Neutrophil (primary cell): ENCODE measurements at regions not wholly inside any gene's neighbourhood (a gene's known extent, or its start where the extent isn't known, plus 50 kb on each side); places are given as distances from the start of the nearest gene placed in this dataset.

Source experiments
- H3K27ac ChIP-seq: fragments of 200-600 bp; sonication (generic); 2 replicates; pipeline ENCODE4 v1.5.1; 2016; ENCODE audit warnings: mild to moderate bottlenecking, moderate library complexity
- H3K27me3 ChIP-seq: fragments of 200-600 bp; sonication (generic); 2 replicates; pipeline ENCODE4 v1.6.0; 2016; ENCODE audit warnings: mild to moderate bottlenecking
- H3K36me3 ChIP-seq: fragments of 200-600 bp; sonication (generic); 2 replicates; pipeline ENCODE4 v1.5.1; 2017
- H3K4me1 ChIP-seq, 2 experiments: fragments of 200-600 bp in 1 of 2; sonication (generic) in 1 of 2; 1 replicate in 1 of 2; 2 replicates in 1 of 2; pipeline versions ENCODE4 v1.5.1 to v1.6.1; 2013 to 2016; ENCODE audit warnings: low read depth in 1 of 2, low read length in 1 of 2, mild to moderate bottlenecking in 1 of 2, moderate library complexity in 1 of 2; ENCODE audit not compliant: control insufficient read depth in 1 of 2, insufficient read depth in 1 of 2
- H3K4me3 ChIP-seq, 2 experiments: fragments of 200-600 bp in 1 of 2; sonication (generic) in 1 of 2; 1 replicate in 1 of 2; 2 replicates in 1 of 2; pipeline ENCODE4 v1.5.1; 2013 to 2016; ENCODE audit warnings: low read depth in 1 of 2, low read length in 1 of 2, mild to moderate bottlenecking in 1 of 2, moderate library complexity in 1 of 2
- H3K9me3 ChIP-seq: fragments of 200-600 bp; sonication (generic); 2 replicates; pipeline ENCODE4 v1.5.1; 2016
- TF ChIP-seq, protein P1 (sequence below): fragments of 200-600 bp; sonication (generic); IDR thresholded peaks from 2 replicates; pipeline ENCODE4 v1.5.1; 2016; ENCODE audit warnings: antibody characterized with exemption

DNA sequence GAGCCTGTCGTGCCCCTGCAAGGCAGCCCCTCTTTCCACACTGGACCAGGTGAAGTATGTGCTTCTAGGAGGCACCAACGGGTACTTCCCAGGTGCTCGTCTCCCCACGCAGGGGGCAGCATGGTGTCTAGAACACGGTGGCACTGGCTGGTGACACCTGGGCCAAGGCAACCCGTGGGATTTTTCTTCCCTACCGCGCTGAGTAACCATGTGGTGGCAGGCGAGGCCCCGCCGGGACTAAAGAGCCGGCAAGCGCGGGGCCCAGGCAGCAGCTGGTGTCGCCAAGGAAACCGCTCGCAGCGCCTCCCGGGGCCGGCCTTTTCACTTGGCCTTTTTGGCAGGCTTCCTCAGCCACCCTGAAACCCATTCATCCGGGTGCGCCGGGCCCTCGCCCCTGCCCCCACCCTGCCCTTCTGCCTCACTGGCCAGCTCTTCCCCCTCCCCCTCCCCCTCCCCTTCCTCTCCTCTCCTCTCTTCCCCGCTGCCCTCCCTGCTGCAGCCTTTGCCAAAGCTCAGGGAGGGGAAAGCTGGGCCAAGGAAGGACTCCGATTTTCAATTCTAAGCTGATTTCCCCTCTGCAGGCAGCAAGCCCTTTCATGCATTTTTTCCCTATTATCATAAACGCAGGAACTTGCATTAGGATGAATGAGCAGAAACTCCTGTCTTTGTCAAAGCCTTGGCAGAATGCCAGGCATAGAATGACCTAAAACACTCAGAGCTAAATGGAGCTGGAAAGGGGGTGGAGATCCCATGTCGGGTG is 81.2 kb downstream of the IRF2BPL start:
- no peaks in the 10 kb centered on the region for H3K9me3 ChIP-seq
- no peaks in the 10 kb centered on the region for H3K36me3 ChIP-seq
- peaks cover 30 to 31% of the 10 kb centered on the region in 2 experiments for H3K4me1 ChIP-seq
- peak overlapping the region; percentile 23 to 41 for H3K4me3 ChIP-seq
- no peaks in the 10 kb centered on the region for H3K27me3 ChIP-seq
- TF ChIP-seq, protein P1, sequence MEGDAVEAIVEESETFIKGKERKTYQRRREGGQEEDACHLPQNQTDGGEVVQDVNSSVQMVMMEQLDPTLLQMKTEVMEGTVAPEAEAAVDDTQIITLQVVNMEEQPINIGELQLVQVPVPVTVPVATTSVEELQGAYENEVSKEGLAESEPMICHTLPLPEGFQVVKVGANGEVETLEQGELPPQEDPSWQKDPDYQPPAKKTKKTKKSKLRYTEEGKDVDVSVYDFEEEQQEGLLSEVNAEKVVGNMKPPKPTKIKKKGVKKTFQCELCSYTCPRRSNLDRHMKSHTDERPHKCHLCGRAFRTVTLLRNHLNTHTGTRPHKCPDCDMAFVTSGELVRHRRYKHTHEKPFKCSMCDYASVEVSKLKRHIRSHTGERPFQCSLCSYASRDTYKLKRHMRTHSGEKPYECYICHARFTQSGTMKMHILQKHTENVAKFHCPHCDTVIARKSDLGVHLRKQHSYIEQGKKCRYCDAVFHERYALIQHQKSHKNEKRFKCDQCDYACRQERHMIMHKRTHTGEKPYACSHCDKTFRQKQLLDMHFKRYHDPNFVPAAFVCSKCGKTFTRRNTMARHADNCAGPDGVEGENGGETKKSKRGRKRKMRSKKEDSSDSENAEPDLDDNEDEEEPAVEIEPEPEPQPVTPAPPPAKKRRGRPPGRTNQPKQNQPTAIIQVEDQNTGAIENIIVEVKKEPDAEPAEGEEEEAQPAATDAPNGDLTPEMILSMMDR, result peak; percentile 11
- peak overlapping the region; percentile 30 for H3K27ac ChIP-seq

DNA sequence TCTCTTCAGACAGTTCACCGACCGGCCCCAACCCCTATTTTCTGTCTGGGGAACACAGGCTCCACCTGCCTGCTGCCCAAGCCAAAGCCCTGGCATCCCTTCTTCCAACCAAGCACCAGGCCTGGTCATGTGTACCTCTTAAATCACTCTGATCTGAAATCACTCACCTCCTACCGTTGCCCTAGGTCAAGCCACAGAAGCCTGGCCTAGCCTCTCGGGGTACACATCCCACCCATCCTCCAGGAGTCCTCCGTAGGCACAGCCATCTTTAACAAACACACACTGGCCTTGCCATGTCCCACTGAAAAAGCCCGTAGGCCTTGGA is 81.8 kb downstream of the IRF2BPL start:
- TF ChIP-seq, protein P1, result no peak
- H3K9me3 ChIP-seq, result no peaks in the 10 kb centered on the region
- no peaks in the 10 kb centered on the region for H3K36me3 ChIP-seq
- no peak overlapping the region for H3K4me3 ChIP-seq
- H3K27me3 ChIP-seq, result no peaks in the 10 kb centered on the region
- peaks cover 30 to 31% of the 10 kb centered on the region in 2 experiments for H3K4me1 ChIP-seq
- H3K27ac ChIP-seq, result no peak overlapping the region

- Histone ChIP-seq H3K9me3 (no peaks in the 10 kb centered on the region), H3K4me1 (peaks cover 13 to 15% of the 10 kb centered on the region in 2 experiments), H3K27ac (no peak overlapping the region), H3K4me3 (no peak overlapping the region), H3K36me3 (no peaks in the 10 kb centered on the region), H3K27me3 (no peaks in the 10 kb centered on the region)
- TF ChIP-seq, protein P1, result no peak
Measured at GRCh38 chr14:76943072-76943471, 85.4 kb downstream of the IRF2BPL start.

DNA sequence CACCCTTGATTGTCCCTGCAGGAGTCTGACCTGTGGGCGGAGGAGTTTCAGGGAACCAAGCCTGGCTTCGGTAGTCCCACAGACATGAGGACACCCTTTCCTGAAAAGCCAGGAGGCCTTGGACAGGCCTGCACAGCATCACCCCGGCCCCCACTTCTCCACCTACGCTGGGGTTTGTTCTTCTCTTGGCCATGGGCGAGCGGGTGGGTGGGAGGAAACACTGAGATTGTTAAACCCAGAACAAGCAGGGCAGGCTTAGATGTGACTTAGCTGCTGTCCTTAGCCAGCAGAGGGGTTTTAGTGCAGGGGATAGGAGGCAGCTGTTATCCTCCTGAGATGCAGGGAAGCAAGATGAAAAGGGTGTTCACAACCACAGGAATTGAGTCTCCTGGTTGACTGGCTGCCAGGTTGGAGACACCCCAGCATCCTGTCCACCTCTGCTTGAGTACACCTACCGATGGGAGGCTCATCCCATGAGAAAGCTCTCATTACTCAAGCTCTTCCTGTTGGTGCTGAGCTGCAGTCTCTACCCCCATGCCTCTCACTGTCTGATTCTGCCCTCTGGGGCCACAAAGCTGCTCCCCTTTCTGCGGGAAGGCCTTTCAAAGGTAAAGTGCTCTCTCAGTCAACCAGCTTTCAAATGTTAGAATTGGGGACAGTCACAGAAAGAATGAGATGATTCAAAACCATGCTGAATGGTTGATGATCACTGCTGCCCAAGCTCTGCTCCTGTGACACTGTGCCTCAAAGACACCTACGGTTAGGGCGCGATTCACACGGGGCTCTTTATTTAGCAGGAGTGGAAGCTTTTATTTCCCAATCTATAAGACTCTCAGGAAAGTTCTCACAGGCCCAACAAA is 86.3 kb downstream of the IRF2BPL start:
- H3K27me3 ChIP-seq, result no peaks in the 10 kb centered on the region
- H3K27ac ChIP-seq, result no peak overlapping the region
- H3K36me3 ChIP-seq, result no peaks in the 10 kb centered on the region
- no peak overlapping the region for H3K4me3 ChIP-seq
- H3K4me1 ChIP-seq, result peaks cover 5 to 6% of the 10 kb centered on the region in 2 experiments
- H3K9me3 ChIP-seq, result no peaks in the 10 kb centered on the region
- TF ChIP-seq, protein P1, result no peak

- no peaks in the 10 kb centered on the region for H3K36me3 ChIP-seq
- TF ChIP-seq, protein P1, result no peak
- no peaks in the 10 kb centered on the region for H3K4me1 ChIP-seq
- H3K9me3 ChIP-seq, result no peaks in the 10 kb centered on the region
- no peak overlapping the region for H3K4me3 ChIP-seq
- no peaks in the 10 kb centered on the region for H3K27me3 ChIP-seq
- no peak overlapping the region for H3K27ac ChIP-seq
Measured at GRCh38 chr14:76941544-76941943, 87.0 kb downstream of the IRF2BPL start.
